HepG2 (cell line): ENCODE measurements at regions not wholly inside any gene's neighbourhood (a gene's known extent, or its start where the extent isn't known, plus 50 kb on each side); places are given as distances from the start of the nearest gene placed in this dataset.

Experiments used
- CREB1 ChIP-seq, 2 experiments: fragments of 450-650 bp in 1 of 2; IDR thresholded peaks; 2 replicates each; pipeline ENCODE4 v1.6.1; 2016 to 2017; ENCODE audit warnings: control low read depth in 1 of 2, mild to moderate bottlenecking in 1 of 2, missing compliant biosample characterization in 1 of 2, missing genetic modification characterization in 1 of 2
- POLR2A ChIP-seq, 2 experiments: IDR thresholded peaks; 2 replicates each; pipeline ENCODE4 v1.6.1; 2011; ENCODE audit warnings: low read depth in 2 of 2, low read length in 2 of 2, mild to moderate bottlenecking in 1 of 2, moderate library complexity in 1 of 2; ENCODE audit not compliant: insufficient read depth in 1 of 2
- RAD21 ChIP-seq: fragments of 450-650 bp; formaldehyde crosslinking; IDR thresholded peaks from 2 replicates; pipeline ENCODE4 v1.5.0; 2020; ENCODE audit warnings: mild to moderate bottlenecking
- ZBTB4 ChIP-seq: sonication (generic); formaldehyde crosslinking; IDR thresholded peaks from 2 replicates; pipeline ENCODE4 v1.4.0; 2020; ENCODE audit warnings: missing genetic modification reagents, mild to moderate bottlenecking, borderline replicate concordance
- ZBTB42 ChIP-seq: sonication (generic); formaldehyde crosslinking; IDR thresholded peaks from 2 replicates; pipeline ENCODE4 v1.5.0; 2020; ENCODE audit warnings: mild to moderate bottlenecking, missing genetic modification reagents
- ZNF282 ChIP-seq: fragments of 450-650 bp; IDR thresholded peaks from 2 replicates; pipeline ENCODE4 v1.6.1; 2018; ENCODE audit not compliant: partially characterized antibody
- TF ChIP-seq, protein P1 (sequence below): sonication (generic); formaldehyde crosslinking; IDR thresholded peaks from 2 replicates; pipeline ENCODE4 v1.5.0; 2020; ENCODE audit warnings: mild to moderate bottlenecking, missing genetic modification reagents, moderate library complexity
- TF ChIP-seq, protein P2 (sequence below): IDR thresholded peaks from 2 replicates; pipeline ENCODE4 v1.6.1; 2016; ENCODE audit warnings: missing compliant biosample characterization, missing genetic modification reagents, borderline replicate concordance

GRCh38 chr3:17965331-17965730 lies 222.9 kb upstream of the TBC1D5 start:
- no peak for TF ChIP-seq ZNF282
- no peak for TF ChIP-seq POLR2A (IDR thresholded peaks at IDR 0.05; ENCODE audit: insufficient read depth in 1 of 2, low read depth in 2 of 2, low read length in 2 of 2)
- no peak for TF ChIP-seq ZBTB42
- TF ChIP-seq, protein P1, sequence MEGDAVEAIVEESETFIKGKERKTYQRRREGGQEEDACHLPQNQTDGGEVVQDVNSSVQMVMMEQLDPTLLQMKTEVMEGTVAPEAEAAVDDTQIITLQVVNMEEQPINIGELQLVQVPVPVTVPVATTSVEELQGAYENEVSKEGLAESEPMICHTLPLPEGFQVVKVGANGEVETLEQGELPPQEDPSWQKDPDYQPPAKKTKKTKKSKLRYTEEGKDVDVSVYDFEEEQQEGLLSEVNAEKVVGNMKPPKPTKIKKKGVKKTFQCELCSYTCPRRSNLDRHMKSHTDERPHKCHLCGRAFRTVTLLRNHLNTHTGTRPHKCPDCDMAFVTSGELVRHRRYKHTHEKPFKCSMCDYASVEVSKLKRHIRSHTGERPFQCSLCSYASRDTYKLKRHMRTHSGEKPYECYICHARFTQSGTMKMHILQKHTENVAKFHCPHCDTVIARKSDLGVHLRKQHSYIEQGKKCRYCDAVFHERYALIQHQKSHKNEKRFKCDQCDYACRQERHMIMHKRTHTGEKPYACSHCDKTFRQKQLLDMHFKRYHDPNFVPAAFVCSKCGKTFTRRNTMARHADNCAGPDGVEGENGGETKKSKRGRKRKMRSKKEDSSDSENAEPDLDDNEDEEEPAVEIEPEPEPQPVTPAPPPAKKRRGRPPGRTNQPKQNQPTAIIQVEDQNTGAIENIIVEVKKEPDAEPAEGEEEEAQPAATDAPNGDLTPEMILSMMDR (CRISPR knock-in tag): no peak
- no peak for TF ChIP-seq RAD21 (CRISPR knock-in tag)
- no peak for TF ChIP-seq CREB1 (IDR thresholded peaks at IDR 0.05)
- no peak for TF ChIP-seq CREB1 (CRISPR knock-in tag; IDR thresholded peaks at IDR 0.05)
- TF ChIP-seq, protein P2, sequence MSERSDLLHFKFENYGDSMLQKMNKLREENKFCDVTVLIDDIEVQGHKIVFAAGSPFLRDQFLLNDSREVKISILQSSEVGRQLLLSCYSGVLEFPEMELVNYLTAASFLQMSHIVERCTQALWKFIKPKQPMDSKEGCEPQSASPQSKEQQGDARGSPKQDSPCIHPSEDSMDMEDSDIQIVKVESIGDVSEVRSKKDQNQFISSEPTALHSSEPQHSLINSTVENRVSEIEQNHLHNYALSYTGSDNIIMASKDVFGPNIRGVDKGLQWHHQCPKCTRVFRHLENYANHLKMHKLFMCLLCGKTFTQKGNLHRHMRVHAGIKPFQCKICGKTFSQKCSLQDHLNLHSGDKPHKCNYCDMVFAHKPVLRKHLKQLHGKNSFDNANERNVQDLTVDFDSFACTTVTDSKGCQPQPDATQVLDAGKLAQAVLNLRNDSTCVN: no peak
- no peak for TF ChIP-seq ZBTB4 (CRISPR knock-in tag)
